HCT116 (cell line): ENCODE measurements at regions not wholly inside any gene's neighbourhood (a gene's known extent, or its start where the extent isn't known, plus 50 kb on each side); places are given as distances from the start of the nearest gene placed in this dataset.

Source experiments
- ATF3 ChIP-seq: IDR thresholded peaks from 2 replicates; pipeline ENCODE4 v1.6.1; 2012
- CEBPB ChIP-seq: IDR thresholded peaks from 2 replicates; pipeline ENCODE4 v1.6.1; 2012; ENCODE audit warnings: low read depth
- CTCF ChIP-seq, 3 experiments: fragments of 200-600 bp in 1 of 3; sonication (generic) in 1 of 3; IDR thresholded peaks in 2 of 3; conservative IDR thresholded peaks in 1 of 3; 2 replicates each; pipeline ENCODE4 v1.5.1; 2012 to 2017; ENCODE audit warnings: low read depth in 2 of 3, low read length in 2 of 3, antibody characterized with exemption in 1 of 3, borderline replicate concordance in 1 of 3, control low read depth in 1 of 3, mild to moderate bottlenecking in 1 of 3, mixed read lengths in 1 of 3, mixed run types in 1 of 3, moderate library complexity in 1 of 3; ENCODE audit not compliant: insufficient read depth in 1 of 3
- EZH2 ChIP-seq: fragments of 200-600 bp; sonication (generic); IDR thresholded peaks from 2 replicates; pipeline ENCODE4 v1.6.1; 2017; ENCODE audit warnings: antibody characterized with exemption, mixed run types
- EZH2phosphoT487 ChIP-seq: fragments of 200-600 bp; IDR thresholded peaks from 2 replicates; pipeline ENCODE4 v1.6.1; 2018; ENCODE audit warnings: antibody characterized with exemption, borderline replicate concordance
- JUND ChIP-seq: IDR thresholded peaks from 2 replicates; pipeline ENCODE4 v1.6.1; 2012
- MAX ChIP-seq: IDR thresholded peaks from 2 replicates; pipeline ENCODE4 v1.6.1; 2012
- POLR2AphosphoS5 ChIP-seq: IDR thresholded peaks from 2 replicates; pipeline ENCODE4 v1.6.1; 2011; ENCODE audit warnings: mild to moderate bottlenecking, low read depth, low read length, moderate library complexity
- RAD21 ChIP-seq: IDR thresholded peaks from 2 replicates; pipeline ENCODE4 v1.6.1; 2012; ENCODE audit warnings: low read depth, mild to moderate bottlenecking
- REST ChIP-seq: IDR thresholded peaks from 2 replicates; pipeline ENCODE4 v1.6.1; 2012; ENCODE audit warnings: low read depth
- SP1 ChIP-seq: IDR thresholded peaks from 2 replicates; pipeline ENCODE4 v1.6.1; 2012; ENCODE audit warnings: low read depth
- ZBTB33 ChIP-seq: IDR thresholded peaks from 2 replicates; pipeline ENCODE4 v1.6.1; 2011; ENCODE audit warnings: mild to moderate bottlenecking, low read length, moderate library complexity; ENCODE audit not compliant: insufficient replicate concordance; ENCODE audit errors: extremely low read depth
- ZNF274 ChIP-seq: fragments of 200-500 bp; sonication (Bioruptor generic); IDR thresholded peaks from 2 replicates; pipeline ENCODE4 v1.6.1; 2014; ENCODE audit warnings: mild to moderate bottlenecking, low read depth, low read length, inconsistent platforms

GRCh38 chr14:71636820-71637471 lies 295.3 kb upstream of the RGS6 start:
- no peak for TF ChIP-seq EZH2phosphoT487
- no peak for TF ChIP-seq CTCF (IDR thresholded peaks at IDR 0.05 in 2 of 3, conservative IDR thresholded peaks at IDR 0.05 in 1 of 3; ENCODE audit: borderline replicate concordance in 1 of 3, insufficient read depth in 1 of 3, low read depth in 2 of 3, low read length in 2 of 3)
- no peak for TF ChIP-seq JUND
- no peak for TF ChIP-seq POLR2AphosphoS5
- no peak for TF ChIP-seq ATF3
- TF ChIP-seq ZBTB33: no peak
- TF ChIP-seq ZNF274: no peak
- TF ChIP-seq EZH2: no peak
- TF ChIP-seq MAX: no peak
- no peak for TF ChIP-seq SP1
- TF ChIP-seq REST: no peak
- TF ChIP-seq RAD21: no peak
- no peak for TF ChIP-seq CEBPB
